ENCODE measurements at regions not wholly inside any gene's neighbourhood (a gene's known extent, or its start where the extent isn't known, plus 50 kb on each side); places are given as distances from the start of the nearest gene placed in this dataset.

- no peak for DNase-seq (ENCODE audit: low spot score)
Measured at GRCh38 chr5:58255970-58256369, 203.9 kb downstream of the PLK2 start.

GRCh38 chr5:58255386-58255785 lies 204.5 kb downstream of the PLK2 start:
- DNase-seq (ENCODE audit: low spot score): no peak

- peak; percentile 41 for DNase-seq (ENCODE audit: low spot score)
Measured at GRCh38 chr5:58248221-58248620, 211.7 kb downstream of the PLK2 start.

- DNase-seq (ENCODE audit: low spot score): peak; percentile 13
Measured at GRCh38 chr5:58246461-58246944, 213.4 kb downstream of the PLK2 start.

GRCh38 chr5:58245476-58245840 lies 214.4 kb downstream of the PLK2 start:
- no peak for DNase-seq (ENCODE audit: low spot score)

- DNase-seq (ENCODE audit: low spot score): no peak
Measured at GRCh38 chr5:58244819-58245475, 214.9 kb downstream of the PLK2 start.

GRCh38 chr5:58241389-58241788 lies 218.5 kb downstream of the PLK2 start:
- DNase-seq (ENCODE audit: low spot score): no peak

GRCh38 chr5:58240322-58240721 lies 219.6 kb downstream of the PLK2 start:
- peak; percentile 41 for DNase-seq (ENCODE audit: low spot score)

- no peak for DNase-seq (ENCODE audit: low spot score)
Measured at GRCh38 chr5:58239731-58240130, 220.2 kb downstream of the PLK2 start.

GRCh38 chr5:58239045-58239444 lies 220.8 kb downstream of the PLK2 start:
- no peak for DNase-seq (ENCODE audit: low spot score)

- DNase-seq (ENCODE audit: low spot score): no peak
Measured at GRCh38 chr5:58236498-58236897, 223.4 kb downstream of the PLK2 start.

GRCh38 chr5:58235299-58235698 lies 224.6 kb downstream of the PLK2 start:
- DNase-seq (ENCODE audit: low spot score): peak; percentile 57

GRCh38 chr5:58232130-58232529 lies 227.8 kb downstream of the PLK2 start:
- no peak for DNase-seq (ENCODE audit: low spot score)

GRCh38 chr5:58231041-58231440 lies 228.8 kb downstream of the PLK2 start:
- DNase-seq (ENCODE audit: low spot score): no peak

- no peak for DNase-seq (ENCODE audit: low spot score)
Measured at GRCh38 chr5:58228896-58229295, 231.0 kb downstream of the PLK2 start.

- no peak for DNase-seq (ENCODE audit: low spot score)
Measured at GRCh38 chr5:58227858-58228257, 232.0 kb downstream of the PLK2 start.

GRCh38 chr5:58224661-58225060 lies 235.2 kb downstream of the PLK2 start:
- DNase-seq (ENCODE audit: low spot score): no peak

GRCh38 chr5:58224221-58224620 lies 235.7 kb downstream of the PLK2 start:
- DNase-seq (ENCODE audit: low spot score): no peak

- DNase-seq (ENCODE audit: low spot score): no peak
Measured at GRCh38 chr5:58215364-58215763, 244.5 kb downstream of the PLK2 start.

GRCh38 chr5:58211441-58211840 lies 248.4 kb downstream of the PLK2 start:
- DNase-seq (ENCODE audit: low spot score): no peak

GRCh38 chr5:58208674-58209073 lies 251.2 kb downstream of the PLK2 start:
- DNase-seq (ENCODE audit: low spot score): no peak

- no peak for DNase-seq (ENCODE audit: low spot score)
Measured at GRCh38 chr5:58207076-58207475, 252.8 kb downstream of the PLK2 start.

GRCh38 chr5:58204966-58205365 lies 254.9 kb downstream of the PLK2 start:
- DNase-seq (ENCODE audit: low spot score): no peak

- DNase-seq (ENCODE audit: low spot score): no peak
Measured at GRCh38 chr5:58202941-58203444, 256.9 kb downstream of the PLK2 start.
